MM.1S (cell line): ENCODE measurements at regions not wholly inside any gene's neighbourhood (a gene's known extent, or its start where the extent isn't known, plus 50 kb on each side); places are given as distances from the start of the nearest gene placed in this dataset.

Source experiments
- DNase-seq: peaks from one replicate; pipeline ENCODE4 v3.0.0-alpha.2; 2015
- H2AFZ ChIP-seq: fragments of 300-600 bp; sonication (generic); 2 replicates; pipeline ENCODE4 v1.6.0; 2016; ENCODE audit warnings: antibody characterized with exemption, low read length
- H3F3A ChIP-seq: fragments of 300-600 bp; sonication (generic); 2 replicates; pipeline ENCODE4 v1.6.1; 2016; ENCODE audit warnings: mild to moderate bottlenecking, antibody characterized with exemption, low read length, moderate library complexity, mixed read lengths; ENCODE audit not compliant: insufficient read depth
- H3K27ac ChIP-seq: fragments of 300-600 bp; sonication (generic); 2 replicates; pipeline ENCODE4 v1.5.1; 2016; ENCODE audit warnings: mild to moderate bottlenecking, low read length
- H3K27me3 ChIP-seq: fragments of 300-600 bp; sonication (generic); replicated peaks from 2 replicates; pipeline ENCODE4 v1.6.0; 2016; ENCODE audit warnings: low read length; ENCODE audit not compliant: insufficient read depth
- H3K36me3 ChIP-seq: fragments of 300-600 bp; sonication (generic); replicated peaks from 2 replicates; pipeline ENCODE4 v1.6.1; 2016; ENCODE audit warnings: mild to moderate bottlenecking, low read length, mixed read lengths; ENCODE audit not compliant: insufficient read depth
- H3K4me1 ChIP-seq: fragments of 300-600 bp; sonication (generic); 2 replicates; pipeline ENCODE4 v1.6.1; 2016; ENCODE audit warnings: low read length, mixed read lengths
- H3K4me2 ChIP-seq: fragments of 300-600 bp; sonication (generic); 2 replicates; pipeline ENCODE4 v1.6.0; 2016; ENCODE audit warnings: low read depth, low read length
- H3K4me3 ChIP-seq: fragments of 300-600 bp; sonication (generic); 2 replicates; pipeline ENCODE4 v1.5.1; 2016; ENCODE audit warnings: low read length, mixed read lengths
- H3K79me2 ChIP-seq: fragments of 300-600 bp; sonication (generic); 2 replicates; pipeline ENCODE4 v1.6.1; 2016; ENCODE audit warnings: mixed run types, low read length, mixed read lengths
- H3K9ac ChIP-seq: fragments of 300-600 bp; sonication (generic); 2 replicates; pipeline ENCODE4 v1.6.1; 2016; ENCODE audit warnings: low read length, mixed read lengths
- H3K9me2 ChIP-seq: fragments of 300-600 bp; sonication (generic); replicated peaks from 2 replicates; pipeline ENCODE4 v1.6.1; 2016; ENCODE audit warnings: mild to moderate bottlenecking, low read length, mixed read lengths; ENCODE audit not compliant: insufficient read depth
- H3K9me3 ChIP-seq: fragments of 300-600 bp; sonication (generic); replicated peaks from 2 replicates; pipeline ENCODE4 v1.6.1; 2016; ENCODE audit warnings: mild to moderate bottlenecking, low read length, mixed read lengths; ENCODE audit not compliant: insufficient read depth
- H4K20me1 ChIP-seq: fragments of 300-600 bp; sonication (generic); 2 replicates; pipeline ENCODE4 v1.6.1; 2016; ENCODE audit warnings: mild to moderate bottlenecking, low read length, moderate library complexity, mixed read lengths; ENCODE audit not compliant: insufficient read depth
- CTCF ChIP-seq: fragments of 300-600 bp; sonication (generic); IDR thresholded peaks from 2 replicates; pipeline ENCODE4 v1.5.1; 2016; ENCODE audit warnings: antibody characterized with exemption, low read length, mixed read lengths
- EZH2 ChIP-seq: fragments of 300-600 bp; sonication (generic); optimal IDR thresholded peaks from 2 replicates; pipeline ENCODE3; 2017; ENCODE audit warnings: low read depth, mild to moderate bottlenecking, antibody characterized with exemption, low read length, mixed read lengths
- EZH2phosphoT487 ChIP-seq: fragments of 300-600 bp; sonication (generic); IDR thresholded peaks from 2 replicates; pipeline ENCODE4 v1.6.1; 2018; ENCODE audit warnings: antibody characterized with exemption, low read length

GRCh38 chr3:187871848-187872247 lies 126.6 kb upstream of the BCL6 start:
- Histone ChIP-seq H3F3A (no peaks in the 10 kb centered on the region), H3K27ac (no peak overlapping the region), H4K20me1 (no peaks in the 10 kb centered on the region), H2AFZ (no peak overlapping the region), H3K4me1 (no peaks in the 10 kb centered on the region), H3K4me2 (no peak overlapping the region), H3K79me2 (no peaks in the 10 kb centered on the region), H3K27me3 (no peaks in the 10 kb centered on the region), H3K9ac (no peak overlapping the region), H3K9me3 (no peaks in the 10 kb centered on the region), H3K36me3 (no peaks in the 10 kb centered on the region), H3K9me2 (no peaks in the 10 kb centered on the region), H3K4me3 (no peak overlapping the region)
- DNase-seq = no peak
- TF ChIP-seq EZH2phosphoT487 = no peak
- no peak for TF ChIP-seq EZH2
- no peak for TF ChIP-seq CTCF

GRCh38 chr3:187873843-187874242 lies 128.6 kb upstream of the BCL6 start:
- Histone ChIP-seq H3K27ac (no peak overlapping the region), H3K27me3 (no peaks in the 10 kb centered on the region), H3K36me3 (no peaks in the 10 kb centered on the region), H3K9me3 (no peaks in the 10 kb centered on the region), H2AFZ (no peak overlapping the region), H4K20me1 (no peaks in the 10 kb centered on the region), H3K79me2 (no peaks in the 10 kb centered on the region), H3F3A (no peaks in the 10 kb centered on the region), H3K4me3 (no peak overlapping the region), H3K9me2 (no peaks in the 10 kb centered on the region), H3K4me2 (no peak overlapping the region), H3K4me1 (no peaks in the 10 kb centered on the region), H3K9ac (no peak overlapping the region)
- DNase-seq = no peak
- no peak for TF ChIP-seq EZH2phosphoT487
- no peak for TF ChIP-seq CTCF
- no peak for TF ChIP-seq EZH2

GRCh38 chr3:187875863-187876262 lies 130.6 kb upstream of the BCL6 start:
- no peaks in the 10 kb centered on the region for H3K36me3 ChIP-seq
- no peaks in the 10 kb centered on the region for H3K79me2 ChIP-seq
- no peaks in the 10 kb centered on the region for H3F3A ChIP-seq
- no peaks in the 10 kb centered on the region for H3K9me2 ChIP-seq
- no peak for DNase-seq
- no peak overlapping the region for H2AFZ ChIP-seq
- TF ChIP-seq EZH2 = no peak
- TF ChIP-seq CTCF = no peak
- TF ChIP-seq EZH2phosphoT487 = no peak
- no peak overlapping the region for H3K4me3 ChIP-seq
- H4K20me1 ChIP-seq = no peaks in the 10 kb centered on the region
- H3K4me2 ChIP-seq = no peak overlapping the region
- no peaks in the 10 kb centered on the region for H3K4me1 ChIP-seq
- H3K9me3 ChIP-seq = no peaks in the 10 kb centered on the region
- no peak overlapping the region for H3K27ac ChIP-seq
- H3K27me3 ChIP-seq = no peaks in the 10 kb centered on the region
- no peak overlapping the region for H3K9ac ChIP-seq
